AG09309 (cell line): ENCODE measurements at regions not wholly inside any gene's neighbourhood (a gene's known extent, or its start where the extent isn't known, plus 50 kb on each side); places are given as distances from the start of the nearest gene placed in this dataset.

ENCODE experiments used
- DNase-seq: peaks from one replicate; pipeline ENCODE4 v3.0.0-alpha.2; 2010; ENCODE audit warnings: low read depth
- H3K4me3 ChIP-seq: 2 replicates; pipeline ENCODE4 v1.5.1; 2011; ENCODE audit warnings: mild to moderate bottlenecking, low read depth, low read length, moderate library complexity; ENCODE audit not compliant: control insufficient read depth
- TF ChIP-seq, protein P1 (sequence below): IDR thresholded peaks from 2 replicates; pipeline ENCODE4 v1.5.1; 2011; ENCODE audit warnings: mild to moderate bottlenecking, low read depth, low read length, inconsistent platforms; ENCODE audit not compliant: insufficient read depth, control insufficient read depth; ENCODE audit errors: missing control alignments

- TF ChIP-seq, protein P1, sequence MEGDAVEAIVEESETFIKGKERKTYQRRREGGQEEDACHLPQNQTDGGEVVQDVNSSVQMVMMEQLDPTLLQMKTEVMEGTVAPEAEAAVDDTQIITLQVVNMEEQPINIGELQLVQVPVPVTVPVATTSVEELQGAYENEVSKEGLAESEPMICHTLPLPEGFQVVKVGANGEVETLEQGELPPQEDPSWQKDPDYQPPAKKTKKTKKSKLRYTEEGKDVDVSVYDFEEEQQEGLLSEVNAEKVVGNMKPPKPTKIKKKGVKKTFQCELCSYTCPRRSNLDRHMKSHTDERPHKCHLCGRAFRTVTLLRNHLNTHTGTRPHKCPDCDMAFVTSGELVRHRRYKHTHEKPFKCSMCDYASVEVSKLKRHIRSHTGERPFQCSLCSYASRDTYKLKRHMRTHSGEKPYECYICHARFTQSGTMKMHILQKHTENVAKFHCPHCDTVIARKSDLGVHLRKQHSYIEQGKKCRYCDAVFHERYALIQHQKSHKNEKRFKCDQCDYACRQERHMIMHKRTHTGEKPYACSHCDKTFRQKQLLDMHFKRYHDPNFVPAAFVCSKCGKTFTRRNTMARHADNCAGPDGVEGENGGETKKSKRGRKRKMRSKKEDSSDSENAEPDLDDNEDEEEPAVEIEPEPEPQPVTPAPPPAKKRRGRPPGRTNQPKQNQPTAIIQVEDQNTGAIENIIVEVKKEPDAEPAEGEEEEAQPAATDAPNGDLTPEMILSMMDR = no peak
- H3K4me3 ChIP-seq = no peak overlapping the region
- no peak for DNase-seq
Observed at GRCh38 chr5:68445257-68446069, 229.9 kb downstream of the PIK3R1 start.

- DNase-seq = no peak
- TF ChIP-seq, protein P1 = no peak
- H3K4me3 ChIP-seq = no peak overlapping the region
Observed at GRCh38 chr5:68446070-68446357, 230.5 kb downstream of the PIK3R1 start.

- TF ChIP-seq, protein P1 = no peak
- no peak overlapping the region for H3K4me3 ChIP-seq
- DNase-seq = no peak
Observed at GRCh38 chr5:68446487-68446894, 230.9 kb downstream of the PIK3R1 start.

DNA sequence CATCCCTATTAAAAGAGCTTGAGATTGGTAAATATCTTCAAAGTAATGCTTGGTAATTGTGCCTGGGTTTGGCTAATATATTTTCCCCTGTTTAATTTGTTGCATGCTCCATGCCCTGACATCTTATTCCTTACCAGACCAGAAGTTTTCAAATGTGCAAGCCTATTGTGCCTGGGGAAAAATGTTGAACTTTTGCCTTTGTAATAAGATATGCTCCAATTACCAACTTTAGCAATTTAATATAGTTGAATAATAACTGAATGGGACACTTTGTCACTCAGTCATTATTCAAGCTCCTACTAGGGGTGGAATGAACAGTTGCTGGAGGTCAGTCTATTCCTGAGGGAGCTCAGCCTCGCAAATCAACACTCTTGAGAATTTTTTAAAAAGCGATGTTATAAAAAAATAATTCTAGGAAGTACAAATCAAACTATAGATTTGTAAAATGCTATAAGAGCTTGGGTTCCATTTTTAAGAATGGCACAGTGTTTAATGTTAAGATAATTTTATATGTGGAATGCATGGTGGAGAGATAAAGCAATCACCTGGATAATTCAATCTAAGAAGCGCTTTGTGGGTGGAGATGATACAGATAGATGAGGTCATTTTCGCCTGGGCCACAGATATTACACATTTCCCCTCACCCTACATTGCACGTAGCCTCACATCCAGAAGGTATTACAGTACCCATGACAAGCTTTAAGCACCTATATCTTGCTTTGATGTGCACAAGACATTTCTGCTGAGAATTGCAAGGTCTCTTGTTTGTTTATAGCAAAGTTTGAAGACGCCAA is 231.8 kb downstream of the PIK3R1 start:
- TF ChIP-seq, protein P1 = no peak
- H3K4me3 ChIP-seq = no peak overlapping the region
- no peak for DNase-seq

GRCh38 chr5:68449380-68449779 is 233.8 kb downstream of the PIK3R1 start:
- TF ChIP-seq, protein P1 = no peak
- no peak overlapping the region for H3K4me3 ChIP-seq
- DNase-seq = no peak

DNA sequence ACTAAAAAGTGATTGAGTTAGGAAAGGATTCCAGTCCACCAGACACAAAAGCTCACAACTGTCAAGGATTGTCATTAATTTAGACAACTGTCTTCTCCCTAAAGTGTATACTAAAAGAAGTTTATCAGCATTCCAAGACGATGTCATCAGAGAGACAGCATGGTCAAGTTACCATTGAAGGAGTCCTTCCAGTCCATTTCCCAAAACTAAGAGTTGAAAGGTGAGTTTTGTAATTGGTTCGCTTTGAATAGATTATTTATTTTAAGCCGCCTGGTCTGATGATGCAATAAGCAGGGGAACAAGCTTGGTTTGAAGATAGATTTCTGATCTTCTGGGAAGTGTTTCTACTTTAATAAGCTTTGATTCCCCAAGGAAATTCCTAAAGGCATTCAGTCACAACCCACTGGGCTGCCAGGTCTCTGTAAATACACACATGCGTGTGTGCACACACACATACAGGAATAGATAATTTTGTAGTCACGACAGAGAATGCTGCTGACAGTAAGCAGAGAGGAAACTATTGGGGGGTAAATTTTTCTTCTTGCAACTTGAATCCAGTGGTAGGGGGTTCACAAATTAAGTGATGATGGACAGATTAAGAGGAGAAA is 234.8 kb downstream of the PIK3R1 start:
- DNase-seq = peak; percentile 60
- TF ChIP-seq, protein P1 = no peak
- no peak overlapping the region for H3K4me3 ChIP-seq
